OCI-LY1 (cell line): ENCODE measurements at regions not wholly inside any gene's neighbourhood (a gene's known extent, or its start where the extent isn't known, plus 50 kb on each side); places are given as distances from the start of the nearest gene placed in this dataset.

Source experiments
- CTCF ChIP-seq: fragments of 200-600 bp; sonication (generic), shearing (Covaris generic); IDR thresholded peaks from 2 replicates; pipeline ENCODE4 v1.5.1; 2017; ENCODE audit warnings: mild to moderate bottlenecking, antibody characterized with exemption, low read length, moderate library complexity, mixed read lengths
- EZH2 ChIP-seq: fragments of 200-600 bp; sonication (generic), shearing (Covaris generic); IDR thresholded peaks from 2 replicates; pipeline ENCODE4 v1.8.0; 2017; ENCODE audit warnings: borderline replicate concordance, mixed run types, mild to moderate bottlenecking, antibody characterized with exemption, low read length, moderate library complexity, mixed read lengths

- TF ChIP-seq EZH2 = no peak
- no peak for TF ChIP-seq CTCF
Observed at GRCh38 chr13:81591528-81592220, 1250.7 kb upstream of the SPRY2 start.
